ENCODE measurements at regions not wholly inside any gene's neighbourhood (a gene's known extent, or its start where the extent isn't known, plus 50 kb on each side); places are given as distances from the start of the nearest gene placed in this dataset.
"Not testable (repeated sequence)": the region's sequence is repeated elsewhere in the genome, so short reads cannot be mapped to it uniquely, and the experiment has no call there.

- no peak for DNase-seq (ENCODE audit: low spot score)
- in situ Hi-C loops (cut with HindIII; ENCODE audit: low sequenced_read_pairs), result no loop called here
Observed at GRCh38 chr20:55472704-55473103, 532.6 kb downstream of the CBLN4 start.

GRCh38 chr20:55471052-55472006 is 534.0 kb downstream of the CBLN4 start:
- in situ Hi-C loops (cut with HindIII; ENCODE audit: low sequenced_read_pairs), result no loop called here

GRCh38 chr20:55469074-55469473 is 536.2 kb downstream of the CBLN4 start:
- in situ Hi-C loops (cut with HindIII; ENCODE audit: low sequenced_read_pairs), result no loop called here
- no peak for DNase-seq (ENCODE audit: low spot score)

More at GRCh38 chr20:55471052-55472006, 534.0 kb downstream of the CBLN4 start:
- no peak for DNase-seq (ENCODE audit: low spot score)

GRCh38 chr20:55461519-55461918 is 543.8 kb downstream of the CBLN4 start:
- no peak for DNase-seq (ENCODE audit: low spot score)
- in situ Hi-C loops (cut with HindIII; ENCODE audit: low sequenced_read_pairs), result no loop called here

GRCh38 chr20:55456316-55456940 is 548.9 kb downstream of the CBLN4 start:
- in situ Hi-C loops (cut with HindIII; ENCODE audit: low sequenced_read_pairs), result no loop called here
- no peak for DNase-seq (ENCODE audit: low spot score)

- DNase-seq (ENCODE audit: low spot score), result no peak
- in situ Hi-C loops (cut with HindIII; ENCODE audit: low sequenced_read_pairs), result no loop called here
Observed at GRCh38 chr20:55449091-55449490, 556.2 kb downstream of the CBLN4 start.

GRCh38 chr20:55446301-55446700 is 559.0 kb downstream of the CBLN4 start:
- in situ Hi-C loops (cut with HindIII; ENCODE audit: low sequenced_read_pairs), result no loop called here
- DNase-seq (ENCODE audit: low spot score), result no peak

GRCh38 chr20:55439070-55439469 is 566.2 kb downstream of the CBLN4 start:
- no peak for DNase-seq (ENCODE audit: low spot score)
- in situ Hi-C loops (cut with HindIII; ENCODE audit: low sequenced_read_pairs), result no loop called here

- in situ Hi-C loops (cut with HindIII; ENCODE audit: low sequenced_read_pairs), result no loop called here
Observed at GRCh38 chr20:55437798-55438415, 567.4 kb downstream of the CBLN4 start.

GRCh38 chr20:55424968-55425367 is 580.4 kb downstream of the CBLN4 start:
- in situ Hi-C loops (cut with HindIII; ENCODE audit: low sequenced_read_pairs), result no loop called here
- no peak for DNase-seq (ENCODE audit: low spot score)

More at GRCh38 chr20:55437798-55438415, 567.4 kb downstream of the CBLN4 start:
- no peak for DNase-seq (ENCODE audit: low spot score)

GRCh38 chr20:55424476-55424875 is 580.8 kb downstream of the CBLN4 start:
- in situ Hi-C loops (cut with HindIII; ENCODE audit: low sequenced_read_pairs), result no loop called here
- DNase-seq (ENCODE audit: low spot score), result no peak

- no peak for DNase-seq (ENCODE audit: low spot score)
- in situ Hi-C loops (cut with HindIII; ENCODE audit: low sequenced_read_pairs), result no loop called here
Observed at GRCh38 chr20:55417836-55418235, 587.5 kb downstream of the CBLN4 start.

- in situ Hi-C loops (cut with HindIII; ENCODE audit: low sequenced_read_pairs), result no loop called here
- DNase-seq (ENCODE audit: low spot score), result no peak
Observed at GRCh38 chr20:55415567-55416142, 589.7 kb downstream of the CBLN4 start.

GRCh38 chr20:55412508-55412907 is 592.8 kb downstream of the CBLN4 start:
- DNase-seq (ENCODE audit: low spot score); in situ Hi-C loops (cut with HindIII; ENCODE audit: low sequenced_read_pairs): not testable (repeated sequence)

- in situ Hi-C loops (cut with HindIII; ENCODE audit: low sequenced_read_pairs), result no loop called here
- DNase-seq (ENCODE audit: low spot score), result no peak
Observed at GRCh38 chr20:55406891-55407290, 598.4 kb downstream of the CBLN4 start.

- in situ Hi-C loops (cut with HindIII; ENCODE audit: low sequenced_read_pairs), result no loop called here
- no peak for DNase-seq (ENCODE audit: low spot score)
Observed at GRCh38 chr20:55394592-55394991, 610.7 kb downstream of the CBLN4 start.

GRCh38 chr20:55390791-55391190 is 614.5 kb downstream of the CBLN4 start:
- in situ Hi-C loops (cut with HindIII; ENCODE audit: low sequenced_read_pairs), result no loop called here
- no peak for DNase-seq (ENCODE audit: low spot score)

- in situ Hi-C loops (cut with HindIII; ENCODE audit: low sequenced_read_pairs), result no loop called here
- no peak for DNase-seq (ENCODE audit: low spot score)
Observed at GRCh38 chr20:55386686-55387085, 618.6 kb downstream of the CBLN4 start.

- DNase-seq (ENCODE audit: low spot score), result no peak
- in situ Hi-C loops (cut with HindIII; ENCODE audit: low sequenced_read_pairs), result no loop called here
Observed at GRCh38 chr20:55375920-55376319, 629.4 kb downstream of the CBLN4 start.

GRCh38 chr20:55365745-55366144 is 639.6 kb downstream of the CBLN4 start:
- DNase-seq (ENCODE audit: low spot score), result no peak
- in situ Hi-C loops (cut with HindIII; ENCODE audit: low sequenced_read_pairs), result no loop called here

Data from G401 (cell line).